SK-N-SH treated with all-trans-retinoic acid at 6 μM for 48 hours (cell line): ENCODE measurements at regions not wholly inside any gene's neighbourhood (a gene's known extent, or its start where the extent isn't known, plus 50 kb on each side); places are given as distances from the start of the nearest gene placed in this dataset.

Source experiments
- ATAC-seq: fragments of 200-7000 bp; cut with Tn5 transposase; 3 replicates; pipeline ENCODE4 v1.9.1; 2020; ENCODE audit warnings: mild to moderate bottlenecking, moderate library complexity
- ARNTL ChIP-seq: fragments of 450-650 bp; formaldehyde crosslinking; IDR thresholded peaks from 2 replicates; pipeline ENCODE4 v1.5.0; 2020; ENCODE audit warnings: low read depth, mild to moderate bottlenecking, moderate library complexity, borderline replicate concordance
- BACH2 ChIP-seq: fragments of 250-450 bp; sonication (Bioruptor Pico); IDR thresholded peaks from 2 replicates; pipeline ENCODE4 v1.9.0; 2021; ENCODE audit warnings: mild to moderate bottlenecking, borderline replicate concordance
- CREB5 ChIP-seq: fragments of 250-450 bp; sonication (Bioruptor Pico); IDR thresholded peaks from 2 replicates; pipeline ENCODE4 v1.5.1; 2020; ENCODE audit warnings: low read depth, mild to moderate bottlenecking, moderate library complexity
- CSDC2 ChIP-seq: fragments of 250-450 bp; sonication (Bioruptor Pico); IDR thresholded peaks from 2 replicates; pipeline ENCODE4 v1.5.0; 2020; ENCODE audit warnings: mild to moderate bottlenecking, moderate library complexity
- CSRNP3 ChIP-seq: fragments of 250-450 bp; sonication (Bioruptor Pico); IDR thresholded peaks from 2 replicates; pipeline ENCODE4 v1.5.1; 2021; ENCODE audit warnings: mild to moderate bottlenecking, moderate library complexity
- ESRRG ChIP-seq: fragments of 250-450 bp; sonication (Bioruptor Pico); IDR thresholded peaks from 2 replicates; pipeline ENCODE4 v1.6.1; 2021; ENCODE audit warnings: mild to moderate bottlenecking
- GLIS3 ChIP-seq: fragments of 250-450 bp; sonication (Bioruptor Pico); IDR thresholded peaks from 2 replicates; pipeline ENCODE4 v1.5.0; 2020; ENCODE audit warnings: mild to moderate bottlenecking, moderate library complexity
- ISL1 ChIP-seq: fragments of 250-450 bp; sonication (Bioruptor Pico); IDR thresholded peaks from 2 replicates; pipeline ENCODE4 v2.1.2; 2022; ENCODE audit warnings: mild to moderate bottlenecking, moderate library complexity
- OSR1 ChIP-seq: fragments of 250-450 bp; sonication (Bioruptor Pico); IDR thresholded peaks from 2 replicates; pipeline ENCODE4 v1.8.0; 2022; ENCODE audit warnings: moderate library complexity, mild to moderate bottlenecking, inconsistent platforms
- PPARA ChIP-seq: fragments of 250-450 bp; sonication (Bioruptor Pico); IDR thresholded peaks from 2 replicates; pipeline ENCODE4 v1.5.0; 2020; ENCODE audit warnings: mild to moderate bottlenecking, borderline replicate concordance
- RARB ChIP-seq: fragments of 250-450 bp; sonication (Bioruptor Pico); IDR thresholded peaks from 2 replicates; pipeline ENCODE4 v1.8.0; 2021; ENCODE audit warnings: mild to moderate bottlenecking, moderate library complexity
- SNAI2 ChIP-seq: fragments of 250-450 bp; sonication (Bioruptor Pico); IDR thresholded peaks from 2 replicates; pipeline ENCODE4 v1.5.0; 2020; ENCODE audit warnings: mild to moderate bottlenecking, moderate library complexity
- TCF4 ChIP-seq: fragments of 250-450 bp; sonication (Bioruptor Pico); IDR thresholded peaks from 2 replicates; pipeline ENCODE4 v1.8.0; 2021; ENCODE audit warnings: mild to moderate bottlenecking, moderate library complexity, borderline replicate concordance
- ZC3H10 ChIP-seq: fragments of 250-450 bp; sonication (Bioruptor Pico); IDR thresholded peaks from 2 replicates; pipeline ENCODE4 v1.5.1; 2021; ENCODE audit warnings: mild to moderate bottlenecking, moderate library complexity
- ZFP3 ChIP-seq: fragments of 250-450 bp; sonication (Bioruptor Pico); IDR thresholded peaks from 2 replicates; pipeline ENCODE4 v1.5.0; 2020; ENCODE audit warnings: mild to moderate bottlenecking, moderate library complexity
- ZFP30 ChIP-seq: fragments of 450-650 bp; formaldehyde crosslinking; IDR thresholded peaks from 2 replicates; pipeline ENCODE4 v1.5.0; 2022; ENCODE audit warnings: mild to moderate bottlenecking, moderate library complexity
- ZNF565 ChIP-seq: fragments of 450-650 bp; formaldehyde crosslinking; conservative IDR thresholded peaks from 2 replicates; pipeline ENCODE4 v1.5.0; 2020; ENCODE audit warnings: low read depth, mild to moderate bottlenecking, moderate library complexity
- ZNF70 ChIP-seq: fragments of 450-650 bp; formaldehyde crosslinking; IDR thresholded peaks from 2 replicates; pipeline ENCODE4 v1.5.0; 2020; ENCODE audit warnings: mild to moderate bottlenecking, moderate library complexity
- ZNF8 ChIP-seq: fragments of 450-650 bp; formaldehyde crosslinking; IDR thresholded peaks from 2 replicates; pipeline ENCODE4 v1.5.0; 2020; ENCODE audit warnings: mild to moderate bottlenecking, moderate library complexity
- TF ChIP-seq, protein P1 (sequence below): fragments of 250-450 bp; sonication (Bioruptor Pico); IDR thresholded peaks from 2 replicates; pipeline ENCODE4 v1.8.0; 2020; ENCODE audit warnings: mild to moderate bottlenecking, moderate library complexity, borderline replicate concordance

- TF ChIP-seq ESRRG (no peak), ZNF8 (CRISPR knock-in tag) (no peak), ZC3H10 (no peak), ZNF565 (CRISPR knock-in tag) (no peak), CSRNP3 (CRISPR knock-in tag) (no peak), ISL1 (CRISPR knock-in tag) (no peak), ZFP30 (CRISPR knock-in tag) (no peak), ZFP3 (no peak), CSDC2 (no peak), BACH2 (CRISPR knock-in tag) (no peak), TCF4 (CRISPR knock-in tag) (no peak)
- TF ChIP-seq, protein P1, sequence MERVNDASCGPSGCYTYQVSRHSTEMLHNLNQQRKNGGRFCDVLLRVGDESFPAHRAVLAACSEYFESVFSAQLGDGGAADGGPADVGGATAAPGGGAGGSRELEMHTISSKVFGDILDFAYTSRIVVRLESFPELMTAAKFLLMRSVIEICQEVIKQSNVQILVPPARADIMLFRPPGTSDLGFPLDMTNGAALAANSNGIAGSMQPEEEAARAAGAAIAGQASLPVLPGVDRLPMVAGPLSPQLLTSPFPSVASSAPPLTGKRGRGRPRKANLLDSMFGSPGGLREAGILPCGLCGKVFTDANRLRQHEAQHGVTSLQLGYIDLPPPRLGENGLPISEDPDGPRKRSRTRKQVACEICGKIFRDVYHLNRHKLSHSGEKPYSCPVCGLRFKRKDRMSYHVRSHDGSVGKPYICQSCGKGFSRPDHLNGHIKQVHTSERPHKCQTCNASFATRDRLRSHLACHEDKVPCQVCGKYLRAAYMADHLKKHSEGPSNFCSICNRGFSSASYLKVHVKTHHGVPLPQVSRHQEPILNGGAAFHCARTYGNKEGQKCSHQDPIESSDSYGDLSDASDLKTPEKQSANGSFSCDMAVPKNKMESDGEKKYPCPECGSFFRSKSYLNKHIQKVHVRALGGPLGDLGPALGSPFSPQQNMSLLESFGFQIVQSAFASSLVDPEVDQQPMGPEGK = no peak
- ATAC-seq = no peak; the same call in 2 of the 3 replicates
These were observed 314.7 kb downstream of the FOXO1 start for GRCh38 chr13:40351537-40352379.

GRCh38 chr13:40352380-40352778, 314.1 kb downstream of the FOXO1 start:
- no peak for TF ChIP-seq ISL1 (CRISPR knock-in tag)
- TF ChIP-seq ZNF565 (CRISPR knock-in tag) = no peak
- no peak for TF ChIP-seq BACH2 (CRISPR knock-in tag)
- no peak for TF ChIP-seq RARB (CRISPR knock-in tag)
- TF ChIP-seq ZNF70 (CRISPR knock-in tag) = no peak
- TF ChIP-seq, all 23 proteins: peak for 0
- no peak; the same call in 2 of the 3 replicates for ATAC-seq

GRCh38 chr13:40352802-40353562, 313.5 kb downstream of the FOXO1 start:
- ATAC-seq = no peak
- no peak for TF ChIP-seq ZC3H10
- no peak for TF ChIP-seq SNAI2 (CRISPR knock-in tag)
- TF ChIP-seq OSR1 = no peak

DNA sequence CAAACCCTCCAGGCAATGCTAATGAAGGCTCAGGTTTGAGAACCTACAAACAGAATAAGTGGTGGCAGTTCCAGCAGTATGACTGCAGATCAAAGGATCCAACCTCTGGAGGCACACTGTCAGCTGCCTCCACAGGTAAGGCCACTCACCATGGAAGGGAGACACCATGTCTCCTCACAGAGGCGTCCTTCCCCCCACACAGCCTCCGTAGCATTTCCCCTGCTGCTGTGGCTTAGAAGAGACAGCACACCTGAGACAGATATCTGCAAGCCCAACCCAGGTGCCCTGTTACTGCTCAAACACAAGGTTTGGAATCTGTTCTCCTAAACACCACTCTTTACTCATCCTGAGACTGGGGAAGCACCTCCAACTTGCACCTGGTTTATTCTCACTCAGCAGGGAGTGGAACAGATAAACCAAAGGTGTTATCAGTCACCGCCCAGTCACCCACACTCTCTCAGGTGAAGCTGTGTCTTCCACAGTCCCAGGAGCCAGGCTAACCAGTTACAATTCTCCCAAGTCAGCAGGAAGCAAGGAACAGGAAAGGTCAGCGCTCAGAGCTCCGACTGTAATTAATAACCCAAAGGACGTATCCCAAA, 311.2 kb downstream of the FOXO1 start:
- TF ChIP-seq SNAI2 (CRISPR knock-in tag) (no peak), ARNTL (CRISPR knock-in tag) (no peak), PPARA (CRISPR knock-in tag) (no peak), ZFP3 (no peak), CSRNP3 (CRISPR knock-in tag) (no peak), ISL1 (CRISPR knock-in tag) (no peak), BACH2 (CRISPR knock-in tag) (no peak), ZNF70 (CRISPR knock-in tag) (no peak), CREB5 (no peak), TCF4 (CRISPR knock-in tag) (no peak), GLIS3 (CRISPR knock-in tag) (no peak)
- TF ChIP-seq, all 23 proteins: peak for 0
- ATAC-seq = no peak
